ENCODE measurements at regions not wholly inside any gene's neighbourhood (a gene's known extent, or its start where the extent isn't known, plus 50 kb on each side); places are given as distances from the start of the nearest gene placed in this dataset.

DNA sequence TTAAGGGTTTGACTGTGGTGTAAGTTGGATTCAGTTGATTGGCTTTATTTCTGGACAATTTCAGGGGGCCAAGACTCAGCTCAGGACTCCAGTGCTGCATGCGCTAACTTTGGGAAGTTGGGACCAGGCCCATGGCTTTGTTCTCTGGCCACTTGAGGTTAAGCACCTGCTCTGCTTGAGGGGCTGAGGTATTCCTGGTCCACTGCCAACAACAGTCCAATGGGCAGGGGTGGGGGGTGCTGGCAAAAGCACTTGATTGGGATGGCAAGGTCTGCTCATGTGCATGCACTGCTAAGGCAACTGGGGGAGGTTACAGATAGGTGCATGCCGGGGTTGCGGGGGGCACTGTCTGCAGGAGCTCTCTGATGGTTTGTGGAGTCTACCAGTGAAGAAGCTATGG is 52.6 kb upstream of the ASB17 start:
- Histone ChIP-seq H3K27me3 (ENCODE audit: low read depth) (no peaks in the 10 kb centered on the region), H3K4me3 (no peak overlapping the region), H3K9me3 (no peaks in the 10 kb centered on the region), H3K36me3 (no peaks in the 10 kb centered on the region), H3K4me1 (no peaks in the 10 kb centered on the region), H3K27ac (no peak overlapping the region)
- ATAC-seq (no peak), DNase-seq (no peak)
- TF ChIP-seq, protein P1, sequence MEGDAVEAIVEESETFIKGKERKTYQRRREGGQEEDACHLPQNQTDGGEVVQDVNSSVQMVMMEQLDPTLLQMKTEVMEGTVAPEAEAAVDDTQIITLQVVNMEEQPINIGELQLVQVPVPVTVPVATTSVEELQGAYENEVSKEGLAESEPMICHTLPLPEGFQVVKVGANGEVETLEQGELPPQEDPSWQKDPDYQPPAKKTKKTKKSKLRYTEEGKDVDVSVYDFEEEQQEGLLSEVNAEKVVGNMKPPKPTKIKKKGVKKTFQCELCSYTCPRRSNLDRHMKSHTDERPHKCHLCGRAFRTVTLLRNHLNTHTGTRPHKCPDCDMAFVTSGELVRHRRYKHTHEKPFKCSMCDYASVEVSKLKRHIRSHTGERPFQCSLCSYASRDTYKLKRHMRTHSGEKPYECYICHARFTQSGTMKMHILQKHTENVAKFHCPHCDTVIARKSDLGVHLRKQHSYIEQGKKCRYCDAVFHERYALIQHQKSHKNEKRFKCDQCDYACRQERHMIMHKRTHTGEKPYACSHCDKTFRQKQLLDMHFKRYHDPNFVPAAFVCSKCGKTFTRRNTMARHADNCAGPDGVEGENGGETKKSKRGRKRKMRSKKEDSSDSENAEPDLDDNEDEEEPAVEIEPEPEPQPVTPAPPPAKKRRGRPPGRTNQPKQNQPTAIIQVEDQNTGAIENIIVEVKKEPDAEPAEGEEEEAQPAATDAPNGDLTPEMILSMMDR (IDR thresholded peaks at IDR 0.05) = no peak
- intact Hi-C loops (cut with DNase I) = no loop called here

DNA sequence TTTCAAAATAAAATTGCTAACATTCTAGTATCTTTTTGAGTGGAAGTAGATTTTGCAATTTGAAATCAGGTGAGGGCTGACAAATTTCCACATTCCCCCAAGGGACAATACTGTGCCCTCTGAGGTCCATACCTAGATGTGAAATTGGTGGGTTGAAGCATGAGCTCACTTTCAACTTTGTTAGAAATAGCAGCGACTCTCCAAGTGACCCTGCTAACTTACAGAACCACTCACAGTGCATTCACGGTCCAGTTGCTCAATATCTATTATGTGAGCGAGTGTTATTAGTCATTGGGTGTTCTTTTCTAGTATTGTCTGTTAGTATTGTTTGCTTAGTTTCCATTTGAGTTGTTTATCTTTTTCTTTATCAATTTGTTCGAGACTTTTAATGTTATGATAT is 53.6 kb upstream of the ASB17 start:
- intact Hi-C loops (cut with DNase I) = no loop called here
- no peak overlapping the region for H3K4me3 ChIP-seq
- no peaks in the 10 kb centered on the region for H3K27me3 ChIP-seq (ENCODE audit: low read depth)

DNA sequence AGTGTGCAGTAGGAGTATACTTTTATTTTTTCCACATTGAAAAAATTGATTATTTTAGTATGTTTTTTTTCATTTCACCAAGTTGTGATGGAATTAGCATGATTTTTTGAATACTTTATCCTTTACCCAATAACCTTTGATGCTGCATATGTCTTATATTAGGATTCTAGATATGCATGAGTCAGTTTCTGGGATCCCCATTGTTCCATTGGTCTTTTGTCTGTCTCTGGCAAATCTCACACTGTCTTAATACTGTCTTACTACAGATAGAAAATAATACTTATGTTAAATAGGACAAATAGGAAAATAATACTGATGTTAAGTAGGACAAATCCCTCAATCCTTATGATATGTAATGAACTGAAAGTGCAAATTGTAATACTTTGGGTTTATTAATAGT is 54.3 kb upstream of the ASB17 start:
- Histone ChIP-seq H3K36me3 (no peaks in the 10 kb centered on the region), H3K27ac (no peak overlapping the region), H3K4me3 (no peak overlapping the region), H3K4me1 (no peaks in the 10 kb centered on the region), H3K9me3 (no peaks in the 10 kb centered on the region), H3K27me3 (ENCODE audit: low read depth) (no peaks in the 10 kb centered on the region)
- intact Hi-C loops (cut with DNase I) = no loop called here
- DNase-seq = no peak
- TF ChIP-seq, protein P1 (IDR thresholded peaks at IDR 0.05) = no peak
- ATAC-seq = no peak

More for the DNA sequence above, 53.6 kb upstream of the ASB17 start:
- H3K9me3 ChIP-seq = no peaks in the 10 kb centered on the region
- H3K27ac ChIP-seq = no peak overlapping the region
- DNase-seq = no peak
- no peak for ATAC-seq
- TF ChIP-seq, protein P1 (IDR thresholded peaks at IDR 0.05) = no peak
- no peaks in the 10 kb centered on the region for H3K36me3 ChIP-seq
- no peaks in the 10 kb centered on the region for H3K4me1 ChIP-seq

DNA sequence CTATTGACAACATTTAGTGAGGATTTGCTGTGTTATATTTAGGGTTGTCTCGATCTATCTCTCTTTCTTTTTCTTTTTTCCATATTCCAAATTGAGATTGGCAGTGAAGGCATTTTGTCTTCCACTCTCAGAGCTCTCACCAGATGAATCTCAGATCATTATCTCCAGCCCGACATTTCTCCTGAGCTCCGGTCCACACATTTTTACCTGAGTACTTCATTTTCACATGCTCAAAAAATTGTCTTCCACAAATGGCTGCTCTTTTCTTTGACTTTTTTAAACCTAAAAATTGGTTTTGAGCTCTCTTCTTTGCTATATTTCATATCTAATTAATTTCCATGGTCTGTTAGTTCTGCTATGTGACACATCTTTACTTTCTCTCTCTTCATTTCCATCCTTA is 56.9 kb upstream of the ASB17 start:
- H3K4me3 ChIP-seq = no peak overlapping the region
- ATAC-seq = no peak
- no peak for DNase-seq
- H3K9me3 ChIP-seq = no peaks in the 10 kb centered on the region
- intact Hi-C loops (cut with DNase I) = no loop called here
- no peak overlapping the region for H3K27ac ChIP-seq
- TF ChIP-seq, protein P1 (IDR thresholded peaks at IDR 0.05) = no peak
- no peaks in the 10 kb centered on the region for H3K27me3 ChIP-seq (ENCODE audit: low read depth)
- H3K4me1 ChIP-seq = no peaks in the 10 kb centered on the region
- no peaks in the 10 kb centered on the region for H3K36me3 ChIP-seq

DNA sequence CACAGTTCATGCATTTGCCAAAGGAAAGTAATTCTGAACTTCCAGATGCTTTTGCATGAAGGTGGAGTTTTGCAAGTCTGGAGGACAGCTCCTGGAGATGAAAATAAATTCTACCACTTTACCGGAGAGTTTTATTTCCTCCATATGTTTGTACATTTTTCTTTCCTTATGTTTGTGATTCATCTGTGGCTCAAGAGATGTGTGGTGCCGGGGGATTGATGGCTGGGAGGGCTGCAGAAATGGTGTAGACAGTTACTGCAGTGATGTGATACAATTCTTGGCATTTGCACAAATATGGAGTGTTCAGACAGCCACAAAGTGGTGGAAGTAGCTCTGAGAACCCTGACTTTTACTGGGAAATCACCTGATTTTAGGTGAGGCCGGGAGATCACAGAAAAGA is 58.5 kb upstream of the ASB17 start:
- DNase-seq (no peak), ATAC-seq (no peak)
- Histone ChIP-seq H3K27me3 (ENCODE audit: low read depth) (no peaks in the 10 kb centered on the region), H3K4me3 (no peak overlapping the region), H3K4me1 (no peaks in the 10 kb centered on the region), H3K9me3 (no peaks in the 10 kb centered on the region), H3K36me3 (no peaks in the 10 kb centered on the region), H3K27ac (no peak overlapping the region)
- intact Hi-C loops (cut with DNase I) = no loop called here
- TF ChIP-seq, protein P1 (IDR thresholded peaks at IDR 0.05) = no peak

Data from lower lobe of right lung (tissue), 2 donors.